HEK293 (cell line): ENCODE measurements at regions not wholly inside any gene's neighbourhood (a gene's known extent, or its start where the extent isn't known, plus 50 kb on each side); places are given as distances from the start of the nearest gene placed in this dataset.

Source experiments
- CTCF ChIA-PET: fragments of 350-600 bp; formaldehyde crosslinking; extraction: SDS; loops from one replicate; lab custom pipeline; 2021; ENCODE audit warnings: antibody characterized with exemption; lab: Yijun Ruan, JAX
- POLR2A ChIA-PET: fragments of 300-600 bp; formaldehyde crosslinking; extraction: SDS; loops from one replicate; lab custom pipeline; 2020; ENCODE audit warnings: antibody characterized with exemption, inconsistent platforms; lab: Yijun Ruan, JAX
- H3K27ac ChIP-seq: fragments of 200-500 bp; sonication (Bioruptor generic); 2 replicates; pipeline ENCODE4 v1.5.1; 2014; ENCODE audit warnings: low read depth, low read length, control low read depth, inconsistent platforms; ENCODE audit errors: extremely low read depth
- H3K36me3 ChIP-seq, 2 experiments: fragments of 200-500 bp in 1 of 2; sonication (Bioruptor generic) in 1 of 2; 1 replicate in 1 of 2; 2 replicates in 1 of 2; pipeline ENCODE4 v1.5.1; 2014 to 2017; ENCODE audit warnings: inconsistent platforms in 2 of 2, low read length in 2 of 2; ENCODE audit not compliant: control insufficient read depth in 2 of 2, insufficient read depth in 1 of 2
- H3K4me1 ChIP-seq: fragments of 200-500 bp; sonication (Bioruptor generic); 2 replicates; pipeline ENCODE4 v1.5.1; 2014; ENCODE audit warnings: mild to moderate bottlenecking, low read length, inconsistent platforms; ENCODE audit not compliant: control insufficient read depth, insufficient read depth
- H3K4me3 ChIP-seq: 2 replicates; pipeline ENCODE4 v1.5.1; 2011; ENCODE audit warnings: low read depth, mild to moderate bottlenecking, control low read depth, low read length, moderate library complexity
- H3K9me3 ChIP-seq: fragments of 200-500 bp; sonication (Bioruptor generic); 2 replicates; pipeline ENCODE4 v1.5.1; 2014; ENCODE audit warnings: low read depth, low read length, inconsistent platforms; ENCODE audit not compliant: control insufficient read depth, insufficient read depth
- GFI1B ChIP-seq: fragments of 450-650 bp; formaldehyde crosslinking; IDR thresholded peaks from 2 replicates; pipeline ENCODE4 v1.5.1; 2016; ENCODE audit warnings: missing biosample characterization, missing genetic modification characterization
- KLF17 ChIP-seq: fragments of 450-650 bp; formaldehyde crosslinking; IDR thresholded peaks from 2 replicates; pipeline ENCODE4 v1.5.1; 2016; ENCODE audit warnings: missing biosample characterization, missing genetic modification characterization
- REPIN1 ChIP-seq: fragments of 450-650 bp; formaldehyde crosslinking; IDR thresholded peaks from 2 replicates; pipeline ENCODE4 v1.5.1; 2017; ENCODE audit warnings: missing biosample characterization, missing genetic modification characterization, low read depth
- SCRT1 ChIP-seq: fragments of 450-650 bp; formaldehyde crosslinking; IDR thresholded peaks from 2 replicates; pipeline ENCODE4 v1.5.1; 2016; ENCODE audit warnings: missing biosample characterization, missing genetic modification characterization, borderline replicate concordance
- ZBTB1 ChIP-seq: fragments of 450-650 bp; formaldehyde crosslinking; IDR thresholded peaks from 2 replicates; pipeline ENCODE4 v1.5.1; 2016; ENCODE audit warnings: missing biosample characterization, missing genetic modification characterization
- ZBTB10 ChIP-seq: fragments of 450-650 bp; formaldehyde crosslinking; IDR thresholded peaks from 2 replicates; pipeline ENCODE4 v1.5.1; 2016; ENCODE audit warnings: missing biosample characterization, missing genetic modification characterization
- ZBTB49 ChIP-seq: fragments of 450-650 bp; formaldehyde crosslinking; IDR thresholded peaks from 2 replicates; pipeline ENCODE4 v1.5.1; 2016; ENCODE audit warnings: missing biosample characterization, missing genetic modification characterization, low read depth
- ZFHX2 ChIP-seq: fragments of 450-650 bp; formaldehyde crosslinking; conservative IDR thresholded peaks from 2 replicates; pipeline ENCODE4 v1.5.1; 2016; ENCODE audit warnings: missing biosample characterization, missing genetic modification characterization
- ZFP37 ChIP-seq: fragments of 450-650 bp; formaldehyde crosslinking; IDR thresholded peaks from 2 replicates; pipeline ENCODE4 v1.5.1; 2016; ENCODE audit warnings: missing biosample characterization, missing genetic modification characterization
- ZFP69B ChIP-seq: fragments of 450-650 bp; formaldehyde crosslinking; IDR thresholded peaks from 2 replicates; pipeline ENCODE4 v1.5.1; 2016; ENCODE audit warnings: missing biosample characterization, missing genetic modification characterization
- ZNF148 ChIP-seq: fragments of 450-650 bp; formaldehyde crosslinking; IDR thresholded peaks from 2 replicates; pipeline ENCODE4 v1.5.0; 2017; ENCODE audit warnings: missing biosample characterization, missing genetic modification characterization, borderline replicate concordance
- ZNF184 ChIP-seq: fragments of 450-650 bp; IDR thresholded peaks from 2 replicates; pipeline ENCODE4 v1.5.1; 2018; ENCODE audit warnings: missing biosample characterization, mild to moderate bottlenecking, missing genetic modification characterization
- ZNF239 ChIP-seq: fragments of 450-650 bp; formaldehyde crosslinking; IDR thresholded peaks from 2 replicates; pipeline ENCODE4 v1.5.1; 2016; ENCODE audit warnings: missing biosample characterization, missing genetic modification characterization
- ZNF354C ChIP-seq: fragments of 450-650 bp; formaldehyde crosslinking; IDR thresholded peaks from 2 replicates; pipeline ENCODE4 v1.5.1; 2016; ENCODE audit warnings: missing biosample characterization, missing genetic modification characterization, low read depth, borderline replicate concordance
- ZNF510 ChIP-seq: fragments of 450-650 bp; formaldehyde crosslinking; IDR thresholded peaks from 2 replicates; pipeline ENCODE4 v1.5.1; 2018; ENCODE audit warnings: mild to moderate bottlenecking, missing genetic modification characterization, missing biosample characterization; ENCODE audit not compliant: insufficient replicate concordance
- ZNF530 ChIP-seq: fragments of 450-650 bp; formaldehyde crosslinking; IDR thresholded peaks from 2 replicates; pipeline ENCODE4 v1.5.1; 2016; ENCODE audit warnings: low read depth, missing biosample characterization, missing genetic modification characterization
- ZNF76 ChIP-seq: fragments of 450-650 bp; formaldehyde crosslinking; IDR thresholded peaks from 2 replicates; pipeline ENCODE4; 2016; ENCODE audit warnings: low read depth, missing biosample characterization, missing genetic modification characterization, borderline replicate concordance
- ZNF785 ChIP-seq: fragments of 450-650 bp; formaldehyde crosslinking; IDR thresholded peaks from 2 replicates; pipeline ENCODE4 v1.5.1; 2016; ENCODE audit warnings: missing biosample characterization, missing genetic modification characterization
- ZSCAN5A ChIP-seq: fragments of 450-650 bp; formaldehyde crosslinking; IDR thresholded peaks from 2 replicates; pipeline ENCODE4 v1.5.1; 2016; ENCODE audit warnings: missing biosample characterization, missing genetic modification characterization

- TF ChIP-seq KLF17 (tag by site-specific recombination) (no peak), ZNF510 (tag by site-specific recombination) (no peak), GFI1B (no peak)
- TF ChIP-seq, all 188 proteins: peak for 2
Measured at GRCh38 chr5:138664276-138664943, 88.8 kb upstream of the CTNNA1 start (continued).

- Histone ChIP-seq H3K36me3 (no peaks in the 10 kb centered on the region), H3K27ac (no peak overlapping the region), H3K9me3 (no peaks in the 10 kb centered on the region), H3K4me3 (no peak overlapping the region), H3K4me1 (no peaks in the 10 kb centered on the region)
- ChIA-PET POLR2A (no interaction called here), CTCF (no interaction called here)
- no peak for TF ChIP-seq ZSCAN5A
- TF ChIP-seq ZBTB10 = no peak
- no peak for TF ChIP-seq ZNF785
- TF ChIP-seq ZNF148 (tag by site-specific recombination) = no peak
- TF ChIP-seq ZNF530 (tag by site-specific recombination) = no peak
- no peak for TF ChIP-seq ZNF239 (tag by site-specific recombination)
- TF ChIP-seq REPIN1 (tag by site-specific recombination) = no peak
- TF ChIP-seq ZBTB1 (tag by site-specific recombination) = no peak
- no peak for TF ChIP-seq ZFP37 (tag by site-specific recombination)
- no peak for TF ChIP-seq ZNF76 (tag by site-specific recombination)
- TF ChIP-seq ZBTB49 = no peak
- TF ChIP-seq ZNF354C (tag by site-specific recombination) = no peak
- no peak for TF ChIP-seq ZNF184
- no peak for TF ChIP-seq ZFP69B (tag by site-specific recombination)
- TF ChIP-seq ZFHX2 (tag by site-specific recombination) = no peak
- no peak for TF ChIP-seq SCRT1 (tag by site-specific recombination)
Measured at GRCh38 chr5:138663561-138663960, 88.4 kb upstream of the HSPA9 start.
